Dendritic cell treated with granulocyte-macrophage colony-stimulating factor and Interleukin-4, amounts not matched to agents 40 ng/mL and 50 ng/mL, for 4 days (primary cell): ENCODE measurements at regions not wholly inside any gene's neighbourhood (a gene's known extent, or its start where the extent isn't known, plus 50 kb on each side); places are given as distances from the start of the nearest gene placed in this dataset.
"Not testable (repeated sequence)": the region's sequence is repeated elsewhere in the genome, so short reads cannot be mapped to it uniquely, and the experiment has no call there.

Experiments
- H3K27ac Mint-ChIP-seq: one replicate; pipeline ENCODE4 v1.8.0; 2022; ENCODE audit warnings: mild to moderate bottlenecking, mixed read lengths
- H3K27me3 Mint-ChIP-seq: one replicate; pipeline ENCODE4 v1.8.0; 2022; ENCODE audit warnings: mild to moderate bottlenecking, mixed read lengths
- H3K36me3 Mint-ChIP-seq: one replicate; pipeline ENCODE4 v1.8.0; 2022; ENCODE audit warnings: low read depth, mixed read lengths
- H3K4me1 Mint-ChIP-seq: one replicate; pipeline ENCODE4 v1.8.0; 2022; ENCODE audit warnings: low read depth, mixed read lengths
- H3K4me3 Mint-ChIP-seq: one replicate; pipeline ENCODE4 v1.8.0; 2022; ENCODE audit warnings: mild to moderate bottlenecking, moderate library complexity, mixed read lengths
- H3K9me3 Mint-ChIP-seq: one replicate; pipeline ENCODE4 v1.8.0; 2022; ENCODE audit warnings: mixed read lengths
- intact Hi-C: fragments of 100-400 bp; cut with micrococcal nuclease; formaldehyde crosslinking; loops from one replicate; pipeline ENCODE4 v1.15.0; 2022

GRCh38 chr14:22122829-22123560, 449.4 kb upstream of the OR4E1 start:
- Mint-ChIP-seq H3K36me3 (no peaks in the 10 kb centered on the region), H3K9me3 (no peaks in the 10 kb centered on the region), H3K4me1 (peaks cover 13% of the 10 kb centered on the region), H3K27ac (no peak overlapping the region), H3K4me3 (no peak overlapping the region), H3K27me3 (no peaks in the 10 kb centered on the region)
- intact Hi-C loops, result no loop called here

- intact Hi-C loops, result no loop called here
Measured at GRCh38 chr14:22122227-22122818, 448.7 kb upstream of the OR4E1 start.

GRCh38 chr14:22118899-22119477, 445.4 kb upstream of the OR4E1 start:
- Mint-ChIP-seq H3K4me1 (peaks cover 13% of the 10 kb centered on the region), H3K36me3 (no peaks in the 10 kb centered on the region), H3K4me3 (no peak overlapping the region), H3K27me3 (no peaks in the 10 kb centered on the region), H3K27ac (no peak overlapping the region), H3K9me3 (no peaks in the 10 kb centered on the region)
- intact Hi-C loops, result no loop called here

More at GRCh38 chr14:22122227-22122818, 448.7 kb upstream of the OR4E1 start:
- H3K27me3 Mint-ChIP-seq, result no peaks in the 10 kb centered on the region
- H3K4me3 Mint-ChIP-seq, result no peak overlapping the region
- no peak overlapping the region for H3K27ac Mint-ChIP-seq
- peaks cover 13% of the 10 kb centered on the region for H3K4me1 Mint-ChIP-seq
- no peaks in the 10 kb centered on the region for H3K36me3 Mint-ChIP-seq
- no peaks in the 10 kb centered on the region for H3K9me3 Mint-ChIP-seq

- no peak overlapping the region for H3K27ac Mint-ChIP-seq
- H3K36me3 Mint-ChIP-seq, result no peaks in the 10 kb centered on the region
- H3K27me3 Mint-ChIP-seq, result no peaks in the 10 kb centered on the region
- H3K9me3 Mint-ChIP-seq, result no peaks in the 10 kb centered on the region
- H3K4me3 Mint-ChIP-seq, result no peak overlapping the region
- intact Hi-C loops, result no loop called here
- no peaks in the 10 kb centered on the region for H3K4me1 Mint-ChIP-seq
Measured at GRCh38 chr14:22113401-22113800, 439.8 kb upstream of the OR4E1 start.

GRCh38 chr14:22112004-22112403, 438.4 kb upstream of the OR4E1 start:
- H3K4me1 Mint-ChIP-seq, result no peaks in the 10 kb centered on the region
- H3K9me3 Mint-ChIP-seq, result no peaks in the 10 kb centered on the region
- no peaks in the 10 kb centered on the region for H3K27me3 Mint-ChIP-seq
- no peak overlapping the region for H3K27ac Mint-ChIP-seq
- no peaks in the 10 kb centered on the region for H3K36me3 Mint-ChIP-seq
- no peak overlapping the region for H3K4me3 Mint-ChIP-seq
- intact Hi-C loops, result no loop called here

GRCh38 chr14:22107753-22108152, 434.1 kb upstream of the OR4E1 start:
- H3K9me3 Mint-ChIP-seq, result no peaks in the 10 kb centered on the region
- intact Hi-C loops, result no loop called here
- H3K4me1 Mint-ChIP-seq, result no peaks in the 10 kb centered on the region
- H3K27me3 Mint-ChIP-seq, result no peaks in the 10 kb centered on the region
- no peaks in the 10 kb centered on the region for H3K36me3 Mint-ChIP-seq
- no peak overlapping the region for H3K4me3 Mint-ChIP-seq
- no peak overlapping the region for H3K27ac Mint-ChIP-seq

GRCh38 chr14:22106700-22107697, 433.4 kb upstream of the OR4E1 start:
- no peaks in the 10 kb centered on the region for H3K4me1 Mint-ChIP-seq
- no peaks in the 10 kb centered on the region for H3K9me3 Mint-ChIP-seq
- H3K27me3 Mint-ChIP-seq, result no peaks in the 10 kb centered on the region
- no peaks in the 10 kb centered on the region for H3K36me3 Mint-ChIP-seq
- no peak overlapping the region for H3K27ac Mint-ChIP-seq
- no peak overlapping the region for H3K4me3 Mint-ChIP-seq
- intact Hi-C loops, result no loop called here

GRCh38 chr14:22105624-22106006, 432.0 kb upstream of the OR4E1 start:
- no peak overlapping the region for H3K27ac Mint-ChIP-seq

GRCh38 chr14:22105006-22105623, 431.5 kb upstream of the OR4E1 start:
- Mint-ChIP-seq H3K36me3 (no peaks in the 10 kb centered on the region), H3K9me3 (no peaks in the 10 kb centered on the region), H3K27me3 (no peaks in the 10 kb centered on the region), H3K27ac (no peak overlapping the region), H3K4me3 (no peak overlapping the region), H3K4me1 (no peaks in the 10 kb centered on the region)
- intact Hi-C loops, result no loop called here

More at GRCh38 chr14:22105624-22106006, 432.0 kb upstream of the OR4E1 start:
- no peak overlapping the region for H3K4me3 Mint-ChIP-seq
- intact Hi-C loops, result no loop called here
- no peaks in the 10 kb centered on the region for H3K9me3 Mint-ChIP-seq
- H3K4me1 Mint-ChIP-seq, result no peaks in the 10 kb centered on the region
- H3K36me3 Mint-ChIP-seq, result no peaks in the 10 kb centered on the region
- no peaks in the 10 kb centered on the region for H3K27me3 Mint-ChIP-seq

GRCh38 chr14:22100764-22101120, 427.1 kb upstream of the OR4E1 start:
- intact Hi-C loops, H3K27me3 Mint-ChIP-seq, H3K4me1 Mint-ChIP-seq: not testable (repeated sequence)

GRCh38 chr14:22099942-22100763, 426.5 kb upstream of the OR4E1 start:
- Mint-ChIP-seq H3K4me1 (peaks cover 7% of the 10 kb centered on the region), H3K36me3 (no peaks in the 10 kb centered on the region), H3K27ac (no peak overlapping the region), H3K4me3 (no peak overlapping the region), H3K9me3 (no peaks in the 10 kb centered on the region), H3K27me3 (no peaks in the 10 kb centered on the region)
- intact Hi-C loops, result no loop called here

More at GRCh38 chr14:22100764-22101120, 427.1 kb upstream of the OR4E1 start:
- H3K36me3 Mint-ChIP-seq, H3K27ac Mint-ChIP-seq, H3K9me3 Mint-ChIP-seq, H3K4me3 Mint-ChIP-seq: not testable (repeated sequence)

- Mint-ChIP-seq H3K36me3 (no peaks in the 10 kb centered on the region), H3K27ac (no peak overlapping the region), H3K27me3 (no peaks in the 10 kb centered on the region), H3K9me3 (no peaks in the 10 kb centered on the region), H3K4me1 (peaks cover 7% of the 10 kb centered on the region), H3K4me3 (no peak overlapping the region)
- intact Hi-C loops, result no loop called here
Measured at GRCh38 chr14:22098435-22098834, 424.8 kb upstream of the OR4E1 start.
